ENCODE measurements at regions not wholly inside any gene's neighbourhood (a gene's known extent, or its start where the extent isn't known, plus 50 kb on each side); places are given as distances from the start of the nearest gene placed in this dataset.
"Not testable (repeated sequence)": the region's sequence is repeated elsewhere in the genome, so short reads cannot be mapped to it uniquely, and the experiment has no call there.

- Mint-ChIP-seq H3K9me3 (peaks cover 35% of the 10 kb centered on the region), H3K4me3 (no peak overlapping the region), H3K27ac (ENCODE audit: unreplicated experiment) (no peak overlapping the region), H3K36me3 (ENCODE audit: low read depth) (peaks cover 17% of the 10 kb centered on the region), H3K27me3 (ENCODE audit: low read depth) (peaks cover 6% of the 10 kb centered on the region), H3K4me1 (no peaks in the 10 kb centered on the region)
- no peak for TF ChIP-seq CTCF (conservative IDR thresholded peaks at IDR 0.05)
- DNase-seq (ENCODE audit: low read depth, low spot score) = no peak
Observed at GRCh38 chr1:214762902-214763301, 159.9 kb downstream of the CENPF start.

GRCh38 chr1:214764502-214764901, 161.5 kb downstream of the CENPF start:
- DNase-seq (ENCODE audit: low read depth, low spot score) = no peak
- Mint-ChIP-seq H3K9me3 (peaks cover 36% of the 10 kb centered on the region), H3K27me3 (ENCODE audit: low read depth) (peaks cover 6% of the 10 kb centered on the region), H3K4me1 (no peaks in the 10 kb centered on the region), H3K27ac (ENCODE audit: unreplicated experiment) (no peak overlapping the region), H3K36me3 (ENCODE audit: low read depth) (peaks cover 17% of the 10 kb centered on the region), H3K4me3 (no peak overlapping the region)
- TF ChIP-seq CTCF (conservative IDR thresholded peaks at IDR 0.05) = no peak

GRCh38 chr1:214767221-214767620, 164.2 kb downstream of the CENPF start:
- H3K36me3 Mint-ChIP-seq (ENCODE audit: low read depth) = peaks cover 14% of the 10 kb centered on the region
- H3K27ac Mint-ChIP-seq (ENCODE audit: unreplicated experiment) = no peak overlapping the region
- peaks cover 6% of the 10 kb centered on the region for H3K27me3 Mint-ChIP-seq (ENCODE audit: low read depth)
- H3K4me3 Mint-ChIP-seq = no peak overlapping the region
- no peak for TF ChIP-seq CTCF (conservative IDR thresholded peaks at IDR 0.05)
- no peaks in the 10 kb centered on the region for H3K4me1 Mint-ChIP-seq
- H3K9me3 Mint-ChIP-seq = peaks cover 19% of the 10 kb centered on the region
- no peak for DNase-seq (ENCODE audit: low read depth, low spot score)

GRCh38 chr1:214769666-214770065, 166.7 kb downstream of the CENPF start:
- not testable (repeated sequence) for H3K4me3 Mint-ChIP-seq; H3K36me3 Mint-ChIP-seq (ENCODE audit: low read depth); H3K27ac Mint-ChIP-seq (ENCODE audit: unreplicated experiment); H3K9me3 Mint-ChIP-seq; DNase-seq (ENCODE audit: low read depth, low spot score); H3K4me1 Mint-ChIP-seq; H3K27me3 Mint-ChIP-seq (ENCODE audit: low read depth)

GRCh38 chr1:214777364-214777763, 174.4 kb downstream of the CENPF start:
- Mint-ChIP-seq H3K4me1 (no peaks in the 10 kb centered on the region), H3K27me3 (ENCODE audit: low read depth) (no peaks in the 10 kb centered on the region), H3K27ac (ENCODE audit: unreplicated experiment) (no peak overlapping the region), H3K4me3 (no peak overlapping the region), H3K9me3 (peaks cover 8% of the 10 kb centered on the region), H3K36me3 (ENCODE audit: low read depth) (no peaks in the 10 kb centered on the region)
- TF ChIP-seq CTCF (conservative IDR thresholded peaks at IDR 0.05) = no peak
- no peak for DNase-seq (ENCODE audit: low read depth, low spot score)

- Mint-ChIP-seq H3K4me1 (no peaks in the 10 kb centered on the region), H3K36me3 (ENCODE audit: low read depth) (no peaks in the 10 kb centered on the region), H3K4me3 (no peak overlapping the region), H3K27me3 (ENCODE audit: low read depth) (peaks cover 6% of the 10 kb centered on the region), H3K9me3 (peaks cover 7% of the 10 kb centered on the region), H3K27ac (ENCODE audit: unreplicated experiment) (no peak overlapping the region)
- TF ChIP-seq CTCF (conservative IDR thresholded peaks at IDR 0.05) = no peak
- no peak for DNase-seq (ENCODE audit: low read depth, low spot score)
Observed at GRCh38 chr1:214791961-214792360, 189.0 kb downstream of the CENPF start.

Data from neural crest cell (in vitro differentiated cells).